ENCODE measurements at regions not wholly inside any gene's neighbourhood (a gene's known extent, or its start where the extent isn't known, plus 50 kb on each side); places are given as distances from the start of the nearest gene placed in this dataset.

DNA sequence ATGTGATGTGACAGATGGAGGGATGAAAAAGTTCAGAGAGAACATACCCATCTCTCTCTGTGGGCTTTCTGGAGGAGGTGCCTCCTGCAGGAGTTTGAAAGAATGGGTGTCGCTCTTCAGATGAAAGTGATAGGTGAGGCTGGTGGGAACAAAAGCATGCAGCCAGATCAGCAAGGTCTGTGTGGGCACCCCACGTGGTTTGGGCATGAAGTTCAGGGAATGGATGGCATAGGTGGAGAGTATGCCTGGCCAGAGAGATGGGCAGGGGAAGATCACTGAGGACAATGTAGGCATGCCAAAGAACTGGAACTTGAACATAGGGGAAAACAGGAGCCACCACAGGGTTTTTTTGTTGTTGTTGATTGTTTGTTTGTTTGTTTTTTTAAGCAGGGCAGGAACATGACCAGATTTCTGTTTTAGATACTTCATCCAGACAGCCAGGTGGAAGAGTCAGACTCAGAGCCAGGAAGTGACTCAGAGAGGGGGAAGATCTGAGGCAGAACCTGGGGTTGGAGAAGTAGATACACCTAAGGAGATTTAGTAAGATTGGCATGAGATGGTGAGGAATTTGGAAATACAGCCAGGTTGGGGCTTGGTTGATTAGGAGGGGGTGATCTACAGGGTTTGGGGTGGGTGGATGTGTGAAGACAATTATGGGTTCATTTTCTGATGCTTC lies 64.8 kb upstream of the CLSTN2 start:
- DNase-seq (ENCODE audit: low read depth), result no peak
- no peak overlapping the region for H3K4me3 ChIP-seq (ENCODE audit: low read depth, low read length)

DNA sequence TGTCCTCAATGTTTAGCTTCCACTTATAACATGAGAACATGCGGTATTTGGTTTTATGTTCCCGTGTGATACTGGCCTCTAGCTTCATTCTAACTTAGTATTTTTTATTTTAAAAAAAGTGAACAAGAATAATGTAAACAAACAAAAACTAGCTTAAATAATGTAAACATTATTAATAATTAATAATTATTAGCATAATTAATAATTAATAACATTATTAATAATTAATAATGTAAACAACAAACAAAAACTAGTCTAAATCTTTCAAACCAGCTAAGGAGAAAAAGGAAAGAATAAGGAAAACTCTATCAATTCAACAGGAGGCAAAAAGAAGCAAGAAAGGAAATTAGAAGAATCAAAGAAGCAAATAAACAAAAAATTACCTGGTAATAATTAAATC lies 66.2 kb upstream of the CLSTN2 start:
- DNase-seq (ENCODE audit: low read depth), result no peak
- H3K4me3 ChIP-seq (ENCODE audit: low read depth, low read length), result no peak overlapping the region

DNA sequence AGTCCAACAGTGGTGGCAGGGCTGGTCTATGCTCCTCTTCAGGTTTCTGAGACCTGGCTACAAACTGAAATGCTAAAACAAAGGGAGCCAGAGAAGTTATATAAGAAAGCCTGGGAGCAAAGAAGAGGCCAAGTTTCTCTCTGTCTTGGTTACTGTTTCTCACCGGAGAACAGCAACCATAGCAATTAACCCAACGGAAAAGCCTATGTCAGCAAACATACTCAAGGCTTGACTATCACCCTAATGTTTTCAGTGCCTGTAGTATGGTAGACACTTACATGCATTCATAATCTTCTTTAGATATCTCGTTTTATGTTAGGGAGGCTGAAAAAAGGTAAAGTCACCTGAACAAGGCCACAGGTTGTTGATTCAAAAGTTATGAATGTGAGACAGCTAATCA lies 86.3 kb upstream of the CLSTN2 start:
- no peak overlapping the region for H3K4me3 ChIP-seq (ENCODE audit: low read depth, low read length)
- no peak for DNase-seq (ENCODE audit: low read depth)

DNA sequence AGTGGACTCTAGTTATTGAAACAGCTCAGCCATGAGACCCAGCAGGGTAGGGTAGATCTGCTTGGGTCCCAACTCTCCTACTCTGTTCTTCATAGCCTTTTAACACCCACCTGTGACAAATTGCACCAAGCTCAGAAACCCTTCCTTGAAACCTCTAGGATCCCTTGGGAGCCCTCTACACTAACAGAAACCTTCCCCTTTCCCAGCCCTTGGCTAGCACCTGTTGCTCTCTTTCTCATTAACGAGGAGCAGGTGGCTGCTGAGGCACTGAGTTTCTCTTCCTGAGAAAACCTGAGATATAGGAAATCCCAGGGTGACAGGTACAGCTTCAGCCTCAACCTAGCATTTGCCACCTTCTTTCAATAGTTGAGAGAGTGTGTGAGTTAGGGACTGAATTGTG lies 88.3 kb upstream of the CLSTN2 start:
- H3K4me3 ChIP-seq (ENCODE audit: low read depth, low read length), result no peak overlapping the region
- DNase-seq (ENCODE audit: low read depth), result no peak

DNA sequence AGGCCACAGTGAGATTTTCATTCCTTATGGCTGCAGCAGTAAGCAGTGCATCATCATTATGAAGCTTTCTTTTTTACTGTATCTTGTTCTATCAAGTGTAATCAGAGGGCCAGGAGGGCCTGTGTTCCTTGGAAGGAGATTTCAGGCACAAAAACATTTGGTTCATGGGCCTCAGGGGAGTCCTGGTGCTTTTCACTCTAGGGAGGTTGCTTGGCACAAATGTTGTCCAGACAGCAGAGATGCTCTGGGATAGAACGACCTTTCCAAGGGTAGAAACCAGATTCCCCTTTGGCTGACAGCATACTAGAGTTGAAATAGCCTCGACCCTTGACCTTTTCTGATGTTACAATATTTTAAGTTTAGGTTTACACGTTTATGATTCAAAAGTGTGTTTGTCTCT lies 95.3 kb upstream of the CLSTN2 start:
- no peak overlapping the region for H3K4me3 ChIP-seq (ENCODE audit: low read depth, low read length)
- no peak for DNase-seq (ENCODE audit: low read depth)

DNA sequence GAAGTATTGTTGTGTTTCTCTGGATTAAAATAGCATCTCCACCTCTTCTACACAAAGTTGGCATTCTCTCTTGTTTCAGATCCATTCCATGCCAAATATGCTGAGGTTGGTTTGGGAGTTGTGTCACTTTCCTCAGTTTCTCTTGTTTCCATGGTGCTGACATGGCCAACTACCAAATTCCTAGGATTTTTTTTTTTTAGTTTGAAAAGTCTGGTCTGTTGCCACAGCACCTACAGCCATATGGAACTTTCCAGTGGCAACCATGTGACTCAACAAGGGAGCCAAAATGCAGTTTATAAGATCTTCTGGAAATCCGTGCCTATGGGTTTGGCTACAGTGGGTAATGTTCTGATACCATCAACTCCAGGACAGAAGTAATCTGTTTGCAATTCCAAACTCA lies 96.0 kb upstream of the CLSTN2 start:
- no peak overlapping the region for H3K4me3 ChIP-seq (ENCODE audit: low read depth, low read length)
- DNase-seq (ENCODE audit: low read depth), result no peak

DNA sequence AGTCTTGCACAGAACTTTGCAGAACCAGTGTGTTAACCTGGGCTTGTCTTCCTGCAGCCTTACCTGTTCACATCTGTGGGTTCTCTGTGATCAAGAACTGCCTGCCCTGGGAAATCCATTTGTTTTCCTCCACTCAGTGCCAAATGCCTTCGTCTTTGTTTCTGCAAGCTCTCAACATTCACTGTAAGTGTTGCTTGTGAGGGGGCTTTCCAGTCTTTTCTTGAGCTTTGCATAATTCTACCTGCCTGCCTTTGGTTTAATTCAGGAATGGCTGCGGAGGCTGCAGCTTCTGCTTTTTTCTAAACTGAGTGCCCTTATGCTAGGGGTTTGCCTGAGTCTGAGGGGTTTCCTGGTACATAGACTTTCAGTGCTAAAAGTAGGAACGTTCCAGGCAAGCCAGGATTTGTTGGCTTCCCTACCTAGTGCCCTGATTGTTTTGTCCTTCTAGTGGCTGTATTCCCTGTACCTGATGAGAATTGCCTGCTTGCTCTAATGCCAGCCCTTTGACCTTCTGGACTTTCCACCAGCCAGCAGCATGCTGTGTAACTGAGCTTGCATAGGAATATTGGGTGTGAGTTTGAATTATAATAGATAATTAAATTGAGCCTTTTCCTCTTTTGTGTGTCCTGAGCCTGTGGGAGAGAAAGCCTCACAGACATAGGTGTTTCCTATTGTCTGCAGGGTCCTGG lies 96.6 kb upstream of the CLSTN2 start:
- DNase-seq (ENCODE audit: low read depth), result no peak
- H3K4me3 ChIP-seq (ENCODE audit: low read depth, low read length), result no peak overlapping the region

DNA sequence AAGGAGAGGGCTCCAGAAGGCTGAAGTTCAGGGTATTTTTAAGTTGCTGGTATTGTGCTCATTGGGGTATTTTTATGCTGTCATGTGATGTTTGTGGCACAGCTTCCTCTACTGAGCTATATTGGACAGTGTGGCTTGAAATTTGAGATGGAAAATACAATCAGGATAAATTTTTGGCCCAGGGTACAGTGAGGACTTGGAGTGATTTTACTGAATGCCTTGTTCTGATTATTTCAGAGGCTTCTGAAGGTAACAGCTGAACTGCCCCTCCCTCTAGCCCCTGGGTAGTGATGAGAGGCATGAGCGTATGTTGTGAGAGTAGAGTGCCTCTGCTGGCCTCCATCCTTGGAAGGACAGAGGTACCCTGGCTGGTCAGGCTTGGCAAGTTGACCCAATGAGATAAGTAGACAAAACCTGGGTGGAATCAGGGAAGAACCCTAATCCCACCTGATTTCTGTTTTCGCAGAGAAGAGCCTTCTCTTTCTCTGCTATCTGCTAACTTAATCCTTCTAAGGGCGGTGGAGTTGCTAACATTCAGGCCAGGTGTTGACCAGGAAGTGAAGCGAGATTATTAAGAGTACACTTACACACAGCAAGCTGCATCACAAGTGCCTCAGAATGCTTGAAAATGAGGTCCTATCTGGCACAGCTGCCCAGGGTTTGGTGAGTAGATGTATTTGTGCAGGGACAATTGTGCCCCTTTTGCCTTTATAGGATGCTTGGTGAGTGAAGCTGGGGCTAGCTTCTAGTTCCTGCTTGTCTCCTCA lies 98.1 kb upstream of the CLSTN2 start:
- no peak for DNase-seq (ENCODE audit: low read depth)
- H3K4me3 ChIP-seq (ENCODE audit: low read depth, low read length), result no peak overlapping the region

DNA sequence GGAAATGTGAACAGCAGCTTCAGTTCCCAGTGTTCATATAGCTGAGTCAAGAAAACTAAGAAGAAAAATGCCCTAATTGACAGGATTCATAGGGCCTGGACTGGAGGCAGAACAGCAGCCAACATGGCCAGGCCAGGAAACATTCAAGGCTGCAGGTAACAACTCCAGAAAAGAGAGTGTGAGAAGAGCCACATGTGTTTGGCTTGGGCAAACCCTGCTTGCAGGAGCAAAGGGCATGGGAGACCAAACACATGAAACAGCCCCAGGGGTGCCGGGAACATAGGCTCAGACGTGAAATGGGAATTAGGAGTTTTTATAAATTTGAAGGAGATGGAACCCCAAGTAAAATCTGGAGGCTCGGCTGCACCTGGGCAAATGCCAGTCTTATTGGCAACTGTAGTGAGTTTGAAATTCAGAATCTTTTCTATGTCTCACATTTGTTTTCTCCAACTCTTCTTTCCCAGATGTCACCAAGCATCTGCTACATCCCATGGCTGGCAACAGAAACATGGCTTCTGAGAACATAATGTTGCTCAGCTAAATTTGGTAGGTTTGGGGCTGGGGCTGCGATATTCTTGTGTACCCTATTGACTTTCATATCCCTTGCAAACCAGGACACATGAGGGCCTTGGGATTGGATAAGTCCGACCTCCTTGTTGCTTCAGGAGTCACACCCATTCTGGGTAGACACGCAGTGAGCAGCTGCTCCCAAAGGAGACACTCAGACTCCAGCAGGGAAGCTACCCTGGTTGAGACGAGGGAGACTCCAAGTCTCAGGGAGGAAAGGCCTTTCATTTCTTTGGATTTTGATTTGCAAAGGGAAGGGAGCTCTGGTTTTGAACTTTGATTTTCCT lies 98.9 kb upstream of the CLSTN2 start:
- DNase-seq (ENCODE audit: low read depth), result no peak
- no peak overlapping the region for H3K4me3 ChIP-seq (ENCODE audit: low read depth, low read length)

DNA sequence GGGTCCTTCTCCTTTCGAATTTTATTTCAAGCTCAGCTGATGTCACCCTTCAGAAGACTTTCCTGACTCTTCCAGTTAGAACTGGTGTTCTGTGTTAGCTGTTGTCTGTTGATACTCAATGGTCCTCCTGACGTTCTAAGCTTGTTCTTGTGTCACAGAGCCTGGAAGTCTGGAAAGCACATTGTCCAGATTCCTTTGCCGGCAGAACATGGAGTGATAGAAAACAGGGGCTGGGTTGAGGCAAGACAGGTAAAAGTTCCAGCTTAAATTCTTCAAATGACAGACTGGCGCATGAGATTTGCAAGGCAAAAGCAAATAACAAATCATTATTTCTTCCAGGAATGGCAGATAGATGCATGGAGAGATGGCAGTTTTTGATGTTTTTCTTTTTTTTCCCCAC lies 102.0 kb upstream of the CLSTN2 start:
- no peak overlapping the region for H3K4me3 ChIP-seq (ENCODE audit: low read depth, low read length)
- no peak for DNase-seq (ENCODE audit: low read depth)

DNA sequence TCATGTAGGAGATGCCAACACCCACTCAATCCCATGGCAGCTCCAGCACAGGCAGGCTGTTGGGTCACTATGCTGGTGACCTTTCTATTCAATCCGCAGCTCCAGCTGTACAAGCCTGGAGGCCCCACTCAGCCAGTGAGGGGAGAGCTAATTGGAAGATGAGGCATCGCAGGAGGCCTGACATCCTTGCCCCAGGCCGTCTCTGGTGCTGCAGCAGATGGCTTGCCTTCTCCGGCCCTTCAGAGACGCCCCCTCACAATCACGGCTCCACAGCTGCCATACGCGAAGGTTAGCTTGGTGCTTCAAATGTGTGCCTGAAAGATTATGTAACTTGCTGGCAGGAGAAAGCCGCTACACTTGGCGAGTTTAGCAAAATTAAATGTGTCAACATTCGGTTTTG lies 104.2 kb upstream of the CLSTN2 start:
- no peak for DNase-seq (ENCODE audit: low read depth)
- no peak overlapping the region for H3K4me3 ChIP-seq (ENCODE audit: low read depth, low read length)

DNA sequence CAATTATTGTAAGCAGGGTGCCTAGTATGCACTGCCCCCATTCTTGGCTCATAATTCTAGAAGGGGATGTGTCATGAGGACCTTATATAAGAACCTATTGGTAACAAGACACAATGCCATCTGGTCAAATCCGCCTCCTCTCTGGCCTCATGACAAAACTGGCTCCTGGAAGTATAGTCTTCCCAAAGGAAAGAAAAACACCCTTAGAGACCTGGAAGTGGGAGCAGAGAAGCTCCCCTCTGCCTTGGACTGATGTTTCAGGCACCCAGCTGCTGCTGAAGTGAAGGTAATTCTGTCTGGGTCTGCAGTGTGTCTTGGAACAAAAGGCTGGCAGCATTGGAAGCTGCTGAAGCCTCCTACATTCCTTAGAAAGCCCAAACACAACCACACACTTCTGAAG lies 107.2 kb upstream of the CLSTN2 start:
- H3K4me3 ChIP-seq (ENCODE audit: low read depth, low read length), result no peak overlapping the region
- DNase-seq (ENCODE audit: low read depth), result no peak

DNA sequence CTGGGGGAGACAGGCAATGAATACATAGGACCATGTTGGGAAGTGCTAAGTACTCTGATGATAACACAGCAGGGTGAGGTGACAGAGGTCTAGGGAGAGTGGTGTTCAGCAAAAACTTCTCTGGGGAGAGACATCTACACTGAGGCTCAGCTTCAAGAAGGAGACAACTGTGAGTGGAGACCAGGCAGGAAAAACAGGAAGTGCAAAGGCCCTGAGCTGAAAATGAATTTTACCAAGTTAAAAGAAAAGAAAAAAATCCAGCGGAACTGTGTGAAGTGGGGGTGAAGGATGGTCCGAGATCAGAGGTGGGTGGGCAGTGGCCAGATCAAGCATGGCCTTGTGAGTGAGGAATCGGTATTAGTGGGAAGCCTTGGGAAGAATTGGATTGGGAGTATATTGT lies 110.1 kb upstream of the CLSTN2 start:
- no peak overlapping the region for H3K4me3 ChIP-seq (ENCODE audit: low read depth, low read length)
- DNase-seq (ENCODE audit: low read depth), result no peak

DNA sequence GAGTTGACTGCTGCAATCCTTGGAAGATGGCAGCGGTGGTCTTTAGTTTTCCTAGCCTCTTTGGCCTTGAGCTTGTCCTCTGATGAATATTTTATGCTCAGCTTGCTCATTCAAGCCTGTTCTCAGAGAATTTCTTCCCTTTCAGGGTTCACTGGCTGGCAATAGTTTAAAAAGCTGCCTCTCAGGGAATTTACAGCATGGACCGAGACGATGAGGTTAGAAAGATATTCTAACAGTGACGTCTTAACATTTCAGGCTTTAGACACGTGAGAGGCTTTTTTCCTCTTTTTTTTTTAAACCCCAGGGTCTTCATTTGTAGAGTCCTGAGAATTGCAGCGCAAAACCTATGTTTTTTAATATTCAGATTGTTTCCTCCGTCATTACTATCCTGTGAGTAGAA lies 120.3 kb upstream of the CLSTN2 start:
- no peak for DNase-seq (ENCODE audit: low read depth)
- H3K4me3 ChIP-seq (ENCODE audit: low read depth, low read length), result no peak overlapping the region

DNA sequence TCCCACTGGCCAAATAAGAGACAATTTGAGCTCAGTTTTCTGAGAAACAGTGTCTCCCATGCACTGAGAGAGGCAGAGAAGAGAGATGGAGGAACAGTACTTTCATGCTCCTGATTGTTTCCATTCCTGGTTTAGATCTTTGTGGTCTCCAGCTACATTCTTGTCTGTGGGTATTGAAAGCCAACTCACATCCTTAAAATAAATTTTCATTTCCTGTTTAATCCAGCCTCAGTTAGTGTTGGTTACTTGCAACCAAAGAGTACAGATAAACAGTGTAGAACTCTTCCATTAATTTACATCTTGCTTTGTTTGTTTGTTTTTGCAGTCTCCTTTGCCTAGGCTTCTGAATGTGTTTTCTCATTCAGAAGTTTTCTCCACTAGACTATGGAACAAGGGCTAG lies 123.7 kb upstream of the CLSTN2 start:
- no peak overlapping the region for H3K4me3 ChIP-seq (ENCODE audit: low read depth, low read length)
- no peak for DNase-seq (ENCODE audit: low read depth)

DNA sequence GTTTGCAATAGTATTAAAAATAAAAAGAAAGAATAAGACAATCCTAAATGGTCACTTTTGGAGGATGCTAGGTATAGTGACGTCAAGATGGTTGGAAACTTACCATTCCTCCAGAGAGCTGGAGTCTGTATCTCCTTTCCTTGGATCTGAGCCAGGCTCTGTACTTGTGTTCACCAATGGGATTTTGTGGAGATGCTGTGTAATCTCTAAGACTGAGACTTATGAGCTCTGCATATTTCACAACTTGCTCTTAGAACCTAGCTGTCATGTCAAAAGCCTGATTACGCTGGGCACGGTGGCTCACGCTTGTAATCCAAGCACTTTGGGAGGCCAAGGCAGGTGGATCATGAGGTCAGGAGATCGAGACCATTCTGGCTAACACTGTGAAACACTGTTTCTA lies 126.8 kb upstream of the CLSTN2 start:
- DNase-seq (ENCODE audit: low read depth), result no peak
- no peak overlapping the region for H3K4me3 ChIP-seq (ENCODE audit: low read depth, low read length)

DNA sequence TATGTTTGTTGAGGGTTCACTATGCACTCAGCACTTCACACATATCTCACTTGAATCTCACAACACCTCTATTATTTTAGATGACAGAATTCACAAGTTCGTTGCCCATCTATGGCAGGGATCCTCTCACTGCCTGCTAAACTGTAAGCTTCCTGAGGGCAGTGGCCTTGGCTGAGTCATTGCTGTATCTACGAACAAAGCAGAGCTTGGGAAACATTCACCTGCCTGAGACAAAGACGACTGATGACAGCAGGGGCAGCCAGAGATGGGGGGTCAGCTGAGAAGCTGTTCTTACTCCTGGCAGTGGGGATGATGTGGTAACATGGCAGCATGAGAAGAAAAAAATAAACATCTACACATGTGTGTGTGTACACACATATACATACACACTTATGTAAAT lies 125.5 kb upstream of the NMNAT3 start:
- no peak for DNase-seq (ENCODE audit: low read depth)
- no peak overlapping the region for H3K4me3 ChIP-seq (ENCODE audit: low read depth, low read length)

DNA sequence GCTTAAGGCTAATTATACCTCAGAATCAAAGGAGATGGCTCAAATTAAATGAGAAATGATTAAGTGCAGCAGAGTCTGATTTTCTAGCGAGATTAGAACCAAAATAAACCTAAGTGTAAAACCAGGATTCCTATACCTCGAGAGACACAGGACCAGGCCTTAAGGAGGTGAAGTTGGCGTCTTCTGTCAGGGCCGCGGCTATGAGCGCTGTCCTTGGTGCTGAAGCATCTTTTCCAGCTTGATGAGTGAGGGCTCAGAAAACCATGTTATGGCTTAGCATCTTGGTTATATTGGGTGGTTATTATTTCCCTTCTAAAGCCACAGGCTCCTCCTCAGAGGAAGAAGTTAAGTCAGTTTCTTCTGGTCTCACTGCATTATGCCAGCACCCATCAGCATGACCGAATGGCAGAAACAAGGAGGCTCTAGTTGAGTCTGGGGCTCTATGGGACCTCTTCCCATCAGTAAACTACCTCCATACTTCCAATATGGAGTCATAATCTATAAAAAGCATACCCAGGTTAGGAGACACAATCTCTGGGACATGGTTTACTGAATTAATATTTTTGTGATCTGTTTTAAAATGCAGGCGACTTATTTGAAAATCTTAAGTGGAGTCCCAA lies 120.1 kb upstream of the NMNAT3 start:
- DNase-seq (ENCODE audit: low read depth), result no peak
- no peak overlapping the region for H3K4me3 ChIP-seq (ENCODE audit: low read depth, low read length)

DNA sequence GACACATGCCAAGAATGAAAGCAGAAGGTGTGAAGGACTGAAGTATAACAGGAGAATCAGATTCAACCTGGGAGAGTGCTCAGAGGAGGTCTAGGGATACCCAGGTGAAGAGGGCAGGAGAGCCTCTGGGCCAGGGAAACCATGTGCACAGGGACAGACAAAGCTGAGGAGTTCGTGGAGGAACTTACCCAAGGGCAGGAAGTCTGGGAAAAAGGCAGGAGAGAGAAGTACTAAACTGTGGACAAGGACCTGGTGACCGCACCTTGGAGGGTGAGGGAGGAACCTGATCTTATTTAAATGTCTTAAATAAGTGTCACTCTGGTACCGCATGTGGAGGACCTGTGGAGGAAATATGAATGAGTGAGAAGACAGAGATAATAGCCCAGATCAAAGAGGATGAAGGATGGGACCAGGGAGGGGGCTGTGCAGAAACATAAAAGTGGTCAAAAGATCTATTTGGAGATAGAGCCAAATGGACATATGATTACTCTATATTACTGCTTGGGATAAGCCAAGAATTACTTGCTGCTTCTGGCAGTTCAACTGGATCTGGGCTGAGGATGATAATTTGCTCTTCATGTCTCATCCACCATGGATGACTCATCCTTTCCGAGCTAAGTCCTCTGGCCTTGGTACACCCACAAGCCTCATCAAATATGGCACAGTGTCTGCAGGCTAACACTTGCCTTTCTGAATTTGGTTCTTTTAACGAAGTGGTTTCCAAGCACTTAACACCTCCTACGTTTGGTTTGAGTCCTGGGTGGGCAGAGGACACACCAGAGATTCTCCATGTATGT lies 116.9 kb upstream of the NMNAT3 start:
- DNase-seq (ENCODE audit: low read depth), result no peak
- no peak overlapping the region for H3K4me3 ChIP-seq (ENCODE audit: low read depth, low read length)
